Body of pancreas (tissue), 4 donors: ENCODE measurements at regions not wholly inside any gene's neighbourhood (a gene's known extent, or its start where the extent isn't known, plus 50 kb on each side); places are given as distances from the start of the nearest gene placed in this dataset.

Experiments
- CTCF ChIP-seq, 7 experiments: fragments of 450-650 bp in 4 of 7; fragments of 200-600 bp in 3 of 7; sonication (generic) in 3 of 7; IDR thresholded peaks; one replicate each; pipeline ENCODE4 v1.5.1; 2016 to 2019; ENCODE audit warnings: antibody characterized with exemption in 7 of 7
- POLR2A ChIP-seq, 3 donors: fragments of 450-650 bp; IDR thresholded peaks; one replicate each; pipeline ENCODE4 v1.6.1; 2016; ENCODE audit warnings: antibody characterized with exemption in 3 of 3, mild to moderate bottlenecking in 2 of 3

- TF ChIP-seq CTCF (IDR thresholded peaks at IDR 0.05) (no peak), POLR2A (IDR thresholded peaks at IDR 0.05) (no peak)
Measured at GRCh38 chr18:57923611-57924010, 120.4 kb upstream of the NEDD4L start.
